HG03439 (cell line): ENCODE measurements at regions not wholly inside any gene's neighbourhood (a gene's known extent, or its start where the extent isn't known, plus 50 kb on each side); places are given as distances from the start of the nearest gene placed in this dataset.
"Not testable (repeated sequence)": the region's sequence is repeated elsewhere in the genome, so short reads cannot be mapped to it uniquely, and the experiment has no call there.

ENCODE experiments used
- ATAC-seq: cut with Tn5 transposase; IDR thresholded peaks from one replicate; pipeline ENCODE4 v1.9.1; 2021; ENCODE audit warnings: mild to moderate bottlenecking, moderate library complexity; ENCODE audit not compliant: unreplicated experiment

GRCh38 chr14:53619691-53620231 lies 336.9 kb downstream of the BMP4 start:
- no peak for ATAC-seq

- ATAC-seq: not testable (repeated sequence)
These were observed 340.1 kb downstream of the BMP4 start for GRCh38 chr14:53616536-53616935.

GRCh38 chr14:53615252-53615651 lies 341.4 kb downstream of the BMP4 start:
- ATAC-seq: no peak

- peak; percentile 98 for ATAC-seq
These were observed 343.0 kb downstream of the BMP4 start for GRCh38 chr14:53613404-53614253.

- ATAC-seq: no peak
These were observed 345.7 kb downstream of the BMP4 start for GRCh38 chr14:53610947-53611346.

- ATAC-seq: no peak
These were observed 347.6 kb downstream of the BMP4 start for GRCh38 chr14:53609009-53609408.

- no peak for ATAC-seq
These were observed 348.3 kb downstream of the BMP4 start for GRCh38 chr14:53608369-53608768.

GRCh38 chr14:53606203-53606602 lies 350.4 kb downstream of the BMP4 start:
- ATAC-seq: no peak

GRCh38 chr14:53605562-53605961 lies 351.1 kb downstream of the BMP4 start:
- ATAC-seq: no peak

- ATAC-seq: no peak
These were observed 352.6 kb downstream of the BMP4 start for GRCh38 chr14:53603994-53604393.

- no peak for ATAC-seq
These were observed 355.2 kb downstream of the BMP4 start for GRCh38 chr14:53601409-53601808.

- no peak for ATAC-seq
These were observed 357.2 kb downstream of the BMP4 start for GRCh38 chr14:53599221-53599945.

GRCh38 chr14:53596853-53597525 lies 359.6 kb downstream of the BMP4 start:
- no peak for ATAC-seq

GRCh38 chr14:53591816-53592215 lies 364.8 kb downstream of the BMP4 start:
- no peak for ATAC-seq

- no peak for ATAC-seq
These were observed 375.1 kb downstream of the BMP4 start for GRCh38 chr14:53581504-53581903.

GRCh38 chr14:53571641-53572328 lies 384.8 kb downstream of the BMP4 start:
- no peak for ATAC-seq

GRCh38 chr14:53570411-53571387 lies 385.9 kb downstream of the BMP4 start:
- ATAC-seq: peak; percentile 95

GRCh38 chr14:53569446-53569845 lies 387.2 kb downstream of the BMP4 start:
- no peak for ATAC-seq

- ATAC-seq: no peak
These were observed 389.3 kb downstream of the BMP4 start for GRCh38 chr14:53567236-53567780.
